SK-N-SH (cell line): ENCODE measurements at regions not wholly inside any gene's neighbourhood (a gene's known extent, or its start where the extent isn't known, plus 50 kb on each side); places are given as distances from the start of the nearest gene placed in this dataset.

ENCODE experiments used
- CTCF ChIA-PET: fragments of 300-600, 350-600 bp; formaldehyde crosslinking; extraction: SDS; loops from one replicate; lab custom pipeline; 2021; lab: Yijun Ruan, JAX
- POLR2A ChIA-PET: fragments of 350-600 bp; sonication (Branson Sonifier 250); formaldehyde crosslinking; extraction: SDS; loops from one replicate; lab custom pipeline; 2020; ENCODE audit warnings: antibody characterized with exemption, inconsistent platforms; lab: Yijun Ruan, JAX
- DNase-seq: peaks from one replicate; pipeline ENCODE4 v3.0.0; 2012
- H2AFZ ChIP-seq: fragments of 200-600 bp; sonication (generic); 2 replicates; pipeline ENCODE4 v1.8.1; 2016; ENCODE audit warnings: antibody characterized with exemption, mild to moderate bottlenecking, low read depth
- H3F3A ChIP-seq: fragments of 200-600 bp; sonication (generic); replicated peaks from 2 replicates; pipeline ENCODE3; 2016; ENCODE audit warnings: antibody characterized with exemption, mild to moderate bottlenecking; ENCODE audit not compliant: insufficient read depth
- H3K27ac ChIP-seq, 2 experiments: fragments of 200-500 bp in 1 of 2; fragments of 200-600 bp in 1 of 2; sonication (Bioruptor generic) in 1 of 2; sonication (generic), shearing (Covaris generic) in 1 of 2; 2 replicates each; pipeline versions ENCODE4 v1.5.1 to v1.6.1; 2014 to 2016; ENCODE audit warnings: low read depth in 2 of 2, inconsistent platforms in 1 of 2, low read length in 1 of 2, mild to moderate bottlenecking in 1 of 2, mixed read lengths in 1 of 2
- H3K27me3 ChIP-seq: fragments of 200-600 bp; sonication (generic), shearing (Covaris generic); 2 replicates; pipeline ENCODE4 v1.6.1; 2016; ENCODE audit warnings: mixed run types; ENCODE audit not compliant: insufficient read depth
- H3K36me3 ChIP-seq, 2 experiments: fragments of 200-500 bp in 1 of 2; fragments of 200-600 bp in 1 of 2; sonication (Bioruptor generic) in 1 of 2; sonication (generic) in 1 of 2; replicated peaks in 1 of 2; 2 replicates each; pipeline versions ENCODE3 to v1.5.1; 2014 to 2016; ENCODE audit warnings: low read length in 1 of 2, mild to moderate bottlenecking in 1 of 2; ENCODE audit not compliant: insufficient read depth in 2 of 2, control insufficient read depth in 1 of 2
- H3K4me1 ChIP-seq, 2 experiments: fragments of 200-500 bp in 1 of 2; fragments of 200-600 bp in 1 of 2; sonication (Bioruptor generic) in 1 of 2; sonication (generic), shearing (Covaris generic) in 1 of 2; 2 replicates each; pipeline versions ENCODE4 v1.5.1 to v1.6.1; 2014 to 2016; ENCODE audit warnings: low read depth in 1 of 2, low read length in 1 of 2, mixed run types in 1 of 2; ENCODE audit not compliant: insufficient read depth in 2 of 2, control insufficient read depth in 1 of 2
- H3K4me2 ChIP-seq: fragments of 200-600 bp; sonication (generic), shearing (Covaris generic); 2 replicates; pipeline ENCODE4 v1.6.1; 2017; ENCODE audit warnings: mixed run types
- H3K4me3 ChIP-seq, 2 experiments: fragments of 200-500 bp in 1 of 2; fragments of 200-600 bp in 1 of 2; sonication (Bioruptor generic) in 1 of 2; sonication (generic), shearing (Covaris generic) in 1 of 2; 2 replicates each; pipeline versions ENCODE4 v1.5.1 to v1.8.1; 2014 to 2016; ENCODE audit warnings: low read depth in 2 of 2, inconsistent platforms in 1 of 2, low read length in 1 of 2, mild to moderate bottlenecking in 1 of 2, mixed read lengths in 1 of 2, moderate library complexity in 1 of 2
- H3K79me2 ChIP-seq: fragments of 200-600 bp; sonication (generic); 2 replicates; pipeline ENCODE4 v1.8.1; 2017; ENCODE audit warnings: mild to moderate bottlenecking; ENCODE audit not compliant: insufficient read depth
- H3K9ac ChIP-seq: fragments of 200-600 bp; sonication (generic); 2 replicates; pipeline ENCODE4 v1.6.1; 2017; ENCODE audit warnings: mixed run types
- H3K9me2 ChIP-seq: fragments of 200-600 bp; sonication (generic); 2 replicates; pipeline ENCODE4 v1.6.1; 2017; ENCODE audit warnings: mixed run types
- H3K9me3 ChIP-seq: fragments of 200-600 bp; sonication (generic); 2 replicates; pipeline ENCODE4 v1.6.1; 2017; ENCODE audit warnings: mixed run types, mild to moderate bottlenecking, moderate library complexity
- H4K20me1 ChIP-seq: fragments of 200-600 bp; sonication (generic); 2 replicates; pipeline ENCODE4 v1.6.1; 2017; ENCODE audit warnings: mild to moderate bottlenecking, mixed run types; ENCODE audit not compliant: insufficient read depth
- CHD2 ChIP-seq: fragments of 150-350 bp; IDR thresholded peaks from 2 replicates; pipeline ENCODE4 v1.6.1; 2018; ENCODE audit warnings: low read length; ENCODE audit not compliant: partially characterized antibody
- ELF1 ChIP-seq: IDR thresholded peaks from 2 replicates; pipeline ENCODE4 v1.4.0; 2012
- EP300 ChIP-seq, 2 experiments: IDR thresholded peaks; 2 replicates each; pipeline versions ENCODE4 v1.4.0 to v1.6.1; 2012; ENCODE audit warnings: borderline replicate concordance in 1 of 2, low read depth in 1 of 2, low read length in 1 of 2
- EZH2phosphoT487 ChIP-seq: fragments of 200-600 bp; sonication (generic); IDR thresholded peaks from 2 replicates; pipeline ENCODE4 v1.6.1; 2017; ENCODE audit warnings: low read depth, mixed run types, mild to moderate bottlenecking, antibody characterized with exemption, moderate library complexity, borderline replicate concordance
- FOSL2 ChIP-seq: IDR thresholded peaks from 2 replicates; pipeline ENCODE4 v1.4.0; 2012; ENCODE audit warnings: low read depth, mild to moderate bottlenecking, moderate library complexity, borderline replicate concordance
- FOXJ3 ChIP-seq: sonication (generic); formaldehyde crosslinking; IDR thresholded peaks from 2 replicates; pipeline ENCODE4 v1.5.1; 2020; ENCODE audit warnings: mild to moderate bottlenecking, missing genetic modification reagents
- FOXM1 ChIP-seq: IDR thresholded peaks from 2 replicates; pipeline ENCODE4 v1.4.0; 2012; ENCODE audit warnings: low read depth, mild to moderate bottlenecking
- GABPA ChIP-seq: IDR thresholded peaks from 2 replicates; pipeline ENCODE4 v1.4.0; 2012; ENCODE audit warnings: low read depth, mild to moderate bottlenecking
- GATA2 ChIP-seq: sonication (generic); formaldehyde crosslinking; IDR thresholded peaks from 2 replicates; pipeline ENCODE4 v1.5.0; 2020; ENCODE audit warnings: mild to moderate bottlenecking, missing genetic modification reagents
- IRF3 ChIP-seq: fragments of 150-350 bp; IDR thresholded peaks from 2 replicates; pipeline ENCODE4 v1.6.1; 2016; ENCODE audit warnings: mild to moderate bottlenecking, low read depth, low read length
- JUND ChIP-seq: IDR thresholded peaks from 2 replicates; pipeline ENCODE4 v1.4.0; 2012
- MAX ChIP-seq: IDR thresholded peaks from 2 replicates; pipeline ENCODE4 v1.4.0; 2012; ENCODE audit warnings: low read depth
- MEF2A ChIP-seq: IDR thresholded peaks from 2 replicates; pipeline ENCODE4 v1.4.0; 2012; ENCODE audit warnings: low read depth, borderline replicate concordance
- MXI1 ChIP-seq: IDR thresholded peaks from 2 replicates; pipeline ENCODE4 v1.6.1; 2012; ENCODE audit warnings: mild to moderate bottlenecking, low read depth, low read length, improper control_type of control experiment
- NFIC ChIP-seq: IDR thresholded peaks from 2 replicates; pipeline ENCODE4 v1.4.0; 2012; ENCODE audit warnings: borderline replicate concordance
- NRF1 ChIP-seq: IDR thresholded peaks from 2 replicates; pipeline ENCODE4 v1.6.1; 2012; ENCODE audit warnings: low read depth, mild to moderate bottlenecking, low read length
- POLR2AphosphoS5 ChIP-seq: IDR thresholded peaks from 2 replicates; pipeline ENCODE4 v1.6.1; 2012; ENCODE audit warnings: low read depth, low read length
- RAD21 ChIP-seq: IDR thresholded peaks from 2 replicates; pipeline ENCODE4 v1.6.1; 2012; ENCODE audit warnings: mild to moderate bottlenecking, low read length
- RCOR1 ChIP-seq: fragments of 150-350 bp; IDR thresholded peaks from 2 replicates; pipeline ENCODE4 v1.6.1; 2017; ENCODE audit warnings: antibody characterized with exemption, low read length
- REST ChIP-seq: IDR thresholded peaks from 2 replicates; pipeline ENCODE4 v1.6.1; 2012; ENCODE audit warnings: mild to moderate bottlenecking, low read depth, low read length, moderate library complexity
- RFX5 ChIP-seq: IDR thresholded peaks from 2 replicates; pipeline ENCODE4 v1.6.1; 2012; ENCODE audit warnings: mild to moderate bottlenecking, improper control_type of control experiment, low read length
- RXRA ChIP-seq: IDR thresholded peaks from 2 replicates; pipeline ENCODE4 v1.4.0; 2012; ENCODE audit warnings: low read depth, mild to moderate bottlenecking, borderline replicate concordance
- SIN3A ChIP-seq: IDR thresholded peaks from 2 replicates; pipeline ENCODE4 v1.6.1; 2012; ENCODE audit warnings: low read depth, mild to moderate bottlenecking, low read length, moderate library complexity, borderline replicate concordance
- SMC3 ChIP-seq: IDR thresholded peaks from 2 replicates; pipeline ENCODE4 v1.6.1; 2012; ENCODE audit warnings: low read depth, low read length, improper control_type of control experiment
- TAF1 ChIP-seq: IDR thresholded peaks from 2 replicates; pipeline ENCODE4 v1.6.1; 2012; ENCODE audit warnings: low read depth, mild to moderate bottlenecking, low read length, moderate library complexity, borderline replicate concordance
- TCF12 ChIP-seq: IDR thresholded peaks from 2 replicates; pipeline ENCODE4 v1.4.0; 2012
- TEAD4 ChIP-seq: IDR thresholded peaks from 2 replicates; pipeline ENCODE4 v1.4.0; 2012; ENCODE audit warnings: mild to moderate bottlenecking, borderline replicate concordance; ENCODE audit not compliant: insufficient read depth
- USF1 ChIP-seq: IDR thresholded peaks from 2 replicates; pipeline ENCODE4 v1.4.0; 2012; ENCODE audit warnings: low read depth, borderline replicate concordance
- USF2 ChIP-seq: fragments of 150-350 bp; IDR thresholded peaks from 2 replicates; pipeline ENCODE4 v1.6.1; 2017; ENCODE audit warnings: antibody characterized with exemption, low read length, low read depth, borderline replicate concordance
- WGBS: methylation state at CpG from one replicate; pipeline ENCODE4 v1.1.6; 2017; ENCODE audit warnings: low lambda C conversion rate; 5-methylcytosine and 5-hydroxymethylcytosine counted together

- DNase-seq = peak; percentile 26
- Histone ChIP-seq H3K9me2 (no peaks in the 10 kb centered on the region), H3K27me3 (no peaks in the 10 kb centered on the region), H3K27ac (peak overlapping the region in 1 of 2 experiments; percentile 28; a peak in 1 of 4 replicates), H4K20me1 (no peaks in the 10 kb centered on the region), H3F3A (no peaks in the 10 kb centered on the region), H3K36me3 (no peaks in the 10 kb centered on the region), H3K9ac (no peak overlapping the region), H3K79me2 (no peaks in the 10 kb centered on the region), H3K4me3 (no peak overlapping the region; a peak in 1 of 4 replicates), H2AFZ (no peak overlapping the region), H3K4me1 (peaks cover 0 to 14% of the 10 kb centered on the region in 2 experiments; a peak in 2 of 4 replicates), H3K9me3 (peaks cover 3% of the 10 kb centered on the region; the same call in 1 of the 2 replicates), H3K4me2 (no peak overlapping the region)
- ChIA-PET CTCF (interaction anchor here (0.8 kb wide), 1 partner anchor 36 kb away, joined by 3 read pairs; no protein-coding TSS in a partner anchor), POLR2A (no interaction called here)
- 20% methylated on average over 4 of the region's 4 CpGs for WGBS
- TF ChIP-seq MXI1 (peak; percentile 25; the same call in 1 of the 2 replicates), MEF2A (no peak), MAX (no peak), RXRA (no peak), CHD2 (no peak), POLR2AphosphoS5 (no peak), REST (no peak), TAF1 (no peak), GABPA (no peak), USF1 (no peak), GATA2 (peak; percentile 90), EP300 (IDR thresholded peaks at IDR 0.05; ENCODE audit: borderline replicate concordance in 1 of 2, low read depth in 1 of 2, low read length in 1 of 2) (peak in 1 of 2 experiments; percentile 42; a peak in 1 of 4 replicates), NFIC (no peak), SMC3 (no peak; the same call in 1 of the 2 replicates), RCOR1 (peak; percentile 36; the same call in 1 of the 2 replicates), FOXM1 (no peak), TCF12 (no peak), FOXJ3 (no peak), NRF1 (no peak), RFX5 (no peak), JUND (no peak), RAD21 (peak; percentile 10; the same call in 1 of the 2 replicates), EZH2phosphoT487 (no peak), FOSL2 (no peak), TEAD4 (no peak), USF2 (no peak), IRF3 (no peak), SIN3A (no peak), ELF1 (no peak)
Measured at GRCh38 chr13:103275722-103276121, 209.5 kb upstream of the SLC10A2 start.
